RPMI7951 (cell line): ENCODE measurements at regions not wholly inside any gene's neighbourhood (a gene's known extent, or its start where the extent isn't known, plus 50 kb on each side); places are given as distances from the start of the nearest gene placed in this dataset.
"Not testable (repeated sequence)": the region's sequence is repeated elsewhere in the genome, so short reads cannot be mapped to it uniquely, and the experiment has no call there.

Source experiments
- DNase-seq: peaks from one replicate; pipeline ENCODE4 v3.0.0-alpha.2; 2012; ENCODE audit warnings: low read depth

- peak; percentile 83 for DNase-seq
These were observed 112.8 kb upstream of the FN1 start for GRCh38 chr2:215548714-215549113.

GRCh38 chr2:215542690-215543089, 106.8 kb upstream of the FN1 start:
- DNase-seq: no peak

GRCh38 chr2:215540658-215541057, 104.8 kb upstream of the FN1 start:
- DNase-seq: peak; percentile 84

- DNase-seq: peak; percentile 82
These were observed 101.7 kb upstream of the FN1 start for GRCh38 chr2:215537611-215538010.

- peak; percentile 73 for DNase-seq
These were observed 100.6 kb upstream of the FN1 start for GRCh38 chr2:215536510-215536909.

- DNase-seq: peak; percentile 47
These were observed 99.9 kb upstream of the FN1 start for GRCh38 chr2:215535741-215536140.

- peak; percentile 53 for DNase-seq
These were observed 99.3 kb upstream of the FN1 start for GRCh38 chr2:215535125-215535668.

- not testable (repeated sequence) for DNase-seq
These were observed 97.8 kb upstream of the FN1 start for GRCh38 chr2:215533716-215534115.

- DNase-seq: no peak
These were observed 97.0 kb upstream of the FN1 start for GRCh38 chr2:215532844-215533243.

GRCh38 chr2:215531284-215531683, 95.4 kb upstream of the FN1 start:
- peak; percentile 63 for DNase-seq

GRCh38 chr2:215530191-215530968, 94.5 kb upstream of the FN1 start:
- peak; percentile 68 for DNase-seq

- DNase-seq: peak; percentile 75
These were observed 93.4 kb upstream of the FN1 start for GRCh38 chr2:215529271-215529670.

GRCh38 chr2:215528555-215528954, 92.7 kb upstream of the FN1 start:
- DNase-seq: peak; percentile 97

GRCh38 chr2:215527736-215528135, 91.9 kb upstream of the FN1 start:
- peak; percentile 52 for DNase-seq

GRCh38 chr2:215526341-215526740, 90.5 kb upstream of the FN1 start:
- no peak for DNase-seq

- peak; percentile 61 for DNase-seq
These were observed 86.4 kb upstream of the FN1 start for GRCh38 chr2:215522237-215522636.

GRCh38 chr2:215521031-215521430, 85.2 kb upstream of the FN1 start:
- DNase-seq: no peak

GRCh38 chr2:215517391-215517790, 81.5 kb upstream of the FN1 start:
- no peak for DNase-seq

GRCh38 chr2:215514516-215514915, 78.6 kb upstream of the FN1 start:
- DNase-seq: no peak

GRCh38 chr2:215511454-215512346, 75.8 kb upstream of the FN1 start:
- no peak for DNase-seq

- DNase-seq: no peak
These were observed 72.0 kb upstream of the FN1 start for GRCh38 chr2:215507836-215508235.

GRCh38 chr2:215507136-215507535, 71.3 kb upstream of the FN1 start:
- DNase-seq: no peak

- DNase-seq: no peak
These were observed 70.7 kb upstream of the FN1 start for GRCh38 chr2:215506604-215506990.
